ENCODE measurements at regions not wholly inside any gene's neighbourhood (a gene's known extent, or its start where the extent isn't known, plus 50 kb on each side); places are given as distances from the start of the nearest gene placed in this dataset.

GRCh38 chr12:77642246-77642645 lies 188.4 kb upstream of the NAV3 start:
- no peak overlapping the region for H3K4me3 ChIP-seq (ENCODE audit: low read depth, low read length)
- DNase-seq (ENCODE audit: low read depth): no peak
- TF ChIP-seq CTCF (IDR thresholded peaks at IDR 0.05; ENCODE audit: control insufficient read depth, extremely low read depth, insufficient read depth): no peak

DNA sequence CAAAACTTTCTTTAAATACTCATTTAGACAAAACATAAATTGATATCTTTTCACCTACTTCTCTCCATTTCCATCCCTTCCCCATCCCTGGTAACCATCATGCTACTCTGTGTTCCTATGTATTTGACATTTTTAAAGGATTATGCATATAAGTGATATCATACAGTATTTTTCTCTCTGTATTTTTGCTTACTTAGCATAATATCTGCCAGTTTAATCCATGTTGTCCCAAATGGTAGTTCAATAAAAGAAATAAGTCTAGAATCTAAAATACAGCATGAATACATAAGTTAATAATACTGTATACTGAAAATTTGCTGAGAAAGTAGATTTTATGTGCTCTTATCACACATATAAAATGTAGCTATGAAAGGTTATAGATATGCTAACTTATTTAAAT lies 190.3 kb upstream of the NAV3 start:
- no peak for TF ChIP-seq CTCF (IDR thresholded peaks at IDR 0.05; ENCODE audit: control insufficient read depth, extremely low read depth, insufficient read depth)
- DNase-seq (ENCODE audit: low read depth): no peak
- H3K4me3 ChIP-seq (ENCODE audit: low read depth, low read length): no peak overlapping the region

DNA sequence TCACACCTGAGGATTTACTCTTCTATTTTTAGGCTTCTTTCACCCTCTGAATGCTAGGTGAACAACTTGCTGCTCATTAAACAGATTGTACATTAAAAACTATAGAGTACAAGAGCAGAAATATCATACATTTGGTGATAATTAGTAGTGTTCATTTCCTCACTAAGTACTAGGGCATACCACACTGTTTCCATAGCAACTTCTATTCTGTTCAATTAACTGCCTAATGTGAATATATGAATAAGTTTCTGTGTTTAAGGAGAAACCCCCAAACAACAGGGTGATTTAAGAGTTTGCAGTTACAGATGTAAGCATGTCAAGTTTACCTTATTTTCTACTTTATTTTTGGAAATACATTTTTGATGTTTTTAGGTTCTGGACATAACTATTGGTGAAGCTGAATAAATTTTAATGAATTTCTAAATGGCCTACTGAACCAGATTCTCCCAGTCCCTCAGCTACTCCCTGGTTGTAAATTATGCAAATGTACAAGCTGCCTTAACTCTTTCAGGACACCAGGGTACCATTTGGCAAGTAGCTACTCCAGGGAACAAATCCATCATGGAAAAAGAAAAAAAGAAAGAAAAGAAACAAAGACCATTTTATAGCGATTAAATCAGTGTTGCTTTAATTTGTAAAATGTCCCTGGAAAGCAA lies 199.8 kb upstream of the NAV3 start:
- TF ChIP-seq CTCF (IDR thresholded peaks at IDR 0.05; ENCODE audit: control insufficient read depth, extremely low read depth, insufficient read depth): no peak
- no peak overlapping the region for H3K4me3 ChIP-seq (ENCODE audit: low read depth, low read length)
- no peak for DNase-seq (ENCODE audit: low read depth)

DNA sequence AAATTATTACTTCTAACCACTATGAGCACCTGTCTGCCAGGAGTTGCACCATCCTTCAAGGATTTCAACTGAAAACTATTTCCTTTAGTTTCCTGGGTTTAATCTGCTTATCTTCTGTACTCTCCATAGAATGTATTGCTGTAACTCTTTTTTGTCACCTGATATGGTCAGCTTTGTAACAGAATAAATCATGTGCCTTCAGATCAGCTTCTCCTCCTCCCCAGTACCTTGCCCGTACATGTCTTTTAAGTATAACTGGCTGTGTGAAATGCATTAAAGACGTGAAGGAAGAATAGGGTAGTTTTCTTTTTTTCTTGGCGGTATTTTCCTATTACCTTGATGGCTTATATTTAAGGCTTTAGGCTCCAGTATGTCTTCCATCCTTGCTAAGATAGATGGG lies 200.3 kb upstream of the NAV3 start:
- TF ChIP-seq CTCF (IDR thresholded peaks at IDR 0.05; ENCODE audit: control insufficient read depth, extremely low read depth, insufficient read depth): no peak
- H3K4me3 ChIP-seq (ENCODE audit: low read depth, low read length): no peak overlapping the region

GRCh38 chr12:77629141-77629540 lies 201.6 kb upstream of the NAV3 start:
- no peak for TF ChIP-seq CTCF (IDR thresholded peaks at IDR 0.05; ENCODE audit: control insufficient read depth, extremely low read depth, insufficient read depth)
- H3K4me3 ChIP-seq (ENCODE audit: low read depth, low read length): no peak overlapping the region
- DNase-seq (ENCODE audit: low read depth): no peak

More for the DNA sequence above, 200.3 kb upstream of the NAV3 start:
- DNase-seq (ENCODE audit: low read depth): no peak

GRCh38 chr12:77625441-77625840 lies 205.3 kb upstream of the NAV3 start:
- no peak for TF ChIP-seq CTCF (IDR thresholded peaks at IDR 0.05; ENCODE audit: control insufficient read depth, extremely low read depth, insufficient read depth)
- no peak for DNase-seq (ENCODE audit: low read depth)
- H3K4me3 ChIP-seq (ENCODE audit: low read depth, low read length): no peak overlapping the region

- no peak overlapping the region for H3K4me3 ChIP-seq (ENCODE audit: low read depth, low read length)
- no peak for DNase-seq (ENCODE audit: low read depth)
- TF ChIP-seq CTCF (IDR thresholded peaks at IDR 0.05; ENCODE audit: control insufficient read depth, extremely low read depth, insufficient read depth): no peak
These were observed 211.3 kb upstream of the NAV3 start for GRCh38 chr12:77619425-77619824.

Measured in LNCaP clone FGC (cell line).